CD4-positive, alpha-beta T cell treated with Interleukin-6 for 4 hours (primary cell): ENCODE measurements at regions not wholly inside any gene's neighbourhood (a gene's known extent, or its start where the extent isn't known, plus 50 kb on each side); places are given as distances from the start of the nearest gene placed in this dataset.
"Not testable (repeated sequence)": the region's sequence is repeated elsewhere in the genome, so short reads cannot be mapped to it uniquely, and the experiment has no call there.

Source experiments
- DNase-seq: peaks from one replicate; pipeline ENCODE4 v3.0.0-alpha.2; 2020; ENCODE audit warnings: mixed read lengths

GRCh38 chr1:187641015-187641414 lies 812.3 kb downstream of the PLA2G4A start:
- DNase-seq = no peak

DNA sequence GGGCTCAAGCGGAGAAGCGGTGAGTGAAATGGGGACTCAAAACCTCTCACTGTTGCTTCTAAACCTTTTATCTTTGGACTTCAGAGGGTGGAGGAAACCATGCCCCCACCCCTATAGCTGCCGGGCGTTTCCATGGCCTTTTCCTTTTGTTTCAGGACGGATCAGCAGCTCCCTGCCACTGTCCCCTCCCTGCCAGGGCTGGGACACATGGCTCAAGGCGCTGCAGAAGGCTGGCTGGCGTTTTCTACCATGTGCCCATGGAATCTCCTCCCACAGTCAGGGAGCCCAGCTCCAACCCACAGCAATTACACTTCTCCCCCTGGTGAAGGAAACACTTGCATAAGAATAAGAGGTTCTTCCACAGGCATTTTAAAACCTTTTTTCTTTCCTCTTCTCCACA lies 812.7 kb downstream of the PLA2G4A start:
- DNase-seq = no peak

- DNase-seq = no peak
Observed at GRCh38 chr1:187641907-187642306, 813.2 kb downstream of the PLA2G4A start.

DNA sequence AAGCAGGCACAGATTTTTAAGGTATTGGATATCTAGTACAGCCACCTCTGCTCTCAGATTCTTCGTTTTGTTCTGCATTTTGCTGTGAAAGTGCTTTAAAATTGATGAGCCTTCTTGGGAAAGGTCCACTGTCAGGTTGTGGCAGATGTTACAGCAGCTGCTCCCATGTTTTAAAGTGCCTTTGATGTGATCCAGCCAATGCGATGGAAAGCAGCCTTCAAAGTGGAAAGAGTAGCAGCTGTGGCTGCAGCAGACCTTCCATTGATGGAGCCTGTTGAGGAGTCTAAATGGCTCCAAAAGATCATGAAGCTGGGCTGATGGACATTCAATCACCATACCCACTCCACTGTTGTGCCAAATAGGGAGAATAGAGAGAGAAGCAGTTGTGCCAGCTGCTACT lies 816.9 kb downstream of the PLA2G4A start:
- DNase-seq = no peak

- no peak for DNase-seq
Observed at GRCh38 chr1:187646536-187647107, 817.9 kb downstream of the PLA2G4A start.

GRCh38 chr1:187648091-187648490 lies 819.3 kb downstream of the PLA2G4A start:
- DNase-seq = no peak

DNA sequence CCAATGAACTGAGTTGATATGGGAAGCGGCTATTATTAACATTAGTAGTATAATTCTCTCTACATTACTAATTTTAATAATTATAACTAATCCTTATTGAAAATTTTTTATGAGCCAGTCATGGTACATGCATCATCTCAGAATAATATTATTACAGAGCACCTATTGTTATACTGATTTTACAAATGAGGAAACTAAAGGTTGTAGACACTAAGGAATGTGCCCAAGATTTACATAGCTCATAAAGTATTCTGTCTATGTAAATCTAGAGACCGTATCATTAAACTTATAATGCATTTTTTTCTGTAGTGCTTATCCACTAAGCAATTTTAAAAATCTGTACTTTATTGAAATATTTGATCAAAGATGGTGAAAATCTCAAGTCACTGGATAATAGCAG lies 825.9 kb downstream of the PLA2G4A start:
- DNase-seq = no peak

- no peak for DNase-seq
Observed at GRCh38 chr1:187655104-187655503, 826.4 kb downstream of the PLA2G4A start.

GRCh38 chr1:187665483-187665882 lies 836.7 kb downstream of the PLA2G4A start:
- DNase-seq = no peak

GRCh38 chr1:187680823-187681222 lies 852.1 kb downstream of the PLA2G4A start:
- no peak for DNase-seq

DNA sequence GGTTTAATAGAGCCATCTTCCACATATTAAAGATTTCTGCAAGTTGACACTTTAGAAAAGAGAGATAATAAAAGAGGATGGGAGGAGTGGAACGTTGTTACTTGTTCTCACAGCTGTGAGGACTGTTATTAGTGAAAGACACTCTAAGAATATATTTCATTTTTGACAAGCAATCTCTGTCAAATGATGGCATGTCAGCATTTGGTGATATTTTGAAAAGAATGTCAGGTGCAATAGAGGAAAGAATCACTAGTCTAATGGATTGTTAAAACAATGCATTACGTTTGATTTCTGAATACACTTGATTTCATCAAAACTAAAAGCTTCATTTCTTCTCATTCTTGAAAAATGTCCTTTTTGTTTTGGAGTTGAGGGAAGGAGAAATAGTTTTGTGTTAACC lies 853.4 kb downstream of the PLA2G4A start:
- DNase-seq = no peak

DNA sequence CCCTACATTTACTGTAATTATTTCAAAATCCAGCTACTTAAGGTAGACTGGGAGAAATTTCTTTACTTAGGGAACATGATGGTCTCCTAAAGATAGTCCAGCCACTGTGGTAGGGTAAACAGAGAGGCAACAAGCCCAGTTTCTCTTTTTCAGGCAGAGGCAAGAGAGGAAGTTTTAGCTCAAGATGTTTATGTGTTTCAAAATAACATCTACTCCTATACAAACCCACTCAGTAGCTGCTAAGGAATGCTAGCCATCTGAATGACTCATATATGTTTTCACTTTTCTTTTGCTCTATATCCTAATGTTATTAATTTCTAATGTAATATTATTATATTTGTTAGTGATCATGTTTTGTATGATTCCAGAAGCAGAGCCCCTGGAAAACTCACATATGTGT lies 856.6 kb downstream of the PLA2G4A start:
- no peak for DNase-seq

DNA sequence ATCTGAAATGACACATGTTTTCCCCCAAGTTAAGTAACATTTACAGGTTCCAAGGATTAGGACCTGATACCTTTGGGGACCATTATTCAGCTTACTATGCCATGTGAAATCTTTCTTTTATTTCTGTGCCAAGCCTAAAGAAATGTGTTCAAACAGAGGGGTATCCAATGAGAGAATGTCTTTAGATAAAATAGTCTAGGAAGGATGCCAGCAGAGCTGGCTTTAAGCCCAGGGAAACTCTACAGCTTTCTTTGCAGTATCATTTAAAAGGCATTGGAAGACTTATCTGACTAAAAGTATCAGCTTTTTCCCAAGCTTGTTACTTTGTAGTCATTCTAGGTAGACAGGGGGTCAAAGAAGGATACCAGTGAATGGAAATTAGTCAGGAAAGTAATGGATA lies 860.4 kb downstream of the PLA2G4A start:
- no peak for DNase-seq

DNA sequence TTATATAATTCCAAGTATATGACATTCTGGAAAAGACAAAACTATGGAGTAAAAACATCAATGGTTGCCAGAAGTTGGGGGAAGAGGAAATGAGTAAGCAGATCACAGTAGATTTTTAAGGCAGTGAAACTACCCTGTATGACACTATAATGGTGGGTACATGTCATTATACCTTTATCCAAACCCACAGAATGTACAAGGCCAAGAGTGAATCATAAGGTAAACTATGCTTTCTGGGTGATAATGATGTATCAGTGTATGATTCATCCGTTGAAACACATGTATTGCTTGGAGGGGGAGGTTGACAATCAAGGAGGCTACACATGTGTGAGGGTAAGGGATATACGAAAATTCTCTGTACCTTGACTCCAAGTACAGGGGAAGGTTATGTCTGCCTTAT lies 862.7 kb downstream of the PLA2G4A start:
- no peak for DNase-seq

DNA sequence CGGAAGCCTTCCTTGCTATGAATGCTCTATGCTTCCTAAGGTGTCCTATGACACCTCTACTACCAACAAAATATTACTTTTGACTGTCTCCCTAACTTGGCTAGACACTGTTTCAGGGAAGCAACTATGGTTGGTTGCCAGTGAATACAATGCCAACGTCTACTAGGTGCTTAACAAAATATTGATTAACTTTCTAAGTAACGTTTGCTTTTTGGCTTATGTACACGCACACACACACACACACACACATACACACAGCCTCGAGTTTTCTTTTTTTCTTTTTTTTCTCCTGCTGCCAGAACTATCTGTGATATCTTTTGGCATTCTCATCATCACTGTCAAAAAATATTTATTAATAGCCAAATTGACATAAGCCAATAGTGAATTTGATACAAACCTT lies 864.0 kb downstream of the PLA2G4A start:
- DNase-seq = no peak

GRCh38 chr1:187696073-187696472 lies 867.3 kb downstream of the PLA2G4A start:
- DNase-seq = no peak

GRCh38 chr1:187703138-187704130 lies 874.7 kb downstream of the PLA2G4A start:
- not testable (repeated sequence) for DNase-seq

DNA sequence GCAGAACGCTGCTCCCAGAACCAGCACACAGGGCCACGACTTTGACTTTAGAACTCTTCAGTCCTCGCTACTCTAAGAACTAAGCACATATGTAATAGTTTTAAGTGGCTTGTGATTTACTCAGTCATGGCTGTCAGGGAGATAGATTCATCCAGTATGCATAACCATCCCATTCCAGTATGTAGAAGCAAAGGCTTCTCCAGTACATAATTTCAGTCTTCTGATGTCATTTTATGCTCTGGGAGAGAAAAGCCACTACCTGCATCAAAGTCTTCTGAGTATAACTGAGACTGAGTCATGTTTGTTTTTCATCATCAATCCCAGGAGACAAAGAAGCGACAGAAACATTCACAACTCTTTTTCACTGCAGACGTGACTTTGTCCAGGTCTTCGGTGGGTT lies 885.7 kb downstream of the PLA2G4A start:
- no peak for DNase-seq

- no peak for DNase-seq
Observed at GRCh38 chr1:187715483-187715882, 886.7 kb downstream of the PLA2G4A start.

- DNase-seq = no peak
Observed at GRCh38 chr1:187716160-187716559, 887.4 kb downstream of the PLA2G4A start.

DNA sequence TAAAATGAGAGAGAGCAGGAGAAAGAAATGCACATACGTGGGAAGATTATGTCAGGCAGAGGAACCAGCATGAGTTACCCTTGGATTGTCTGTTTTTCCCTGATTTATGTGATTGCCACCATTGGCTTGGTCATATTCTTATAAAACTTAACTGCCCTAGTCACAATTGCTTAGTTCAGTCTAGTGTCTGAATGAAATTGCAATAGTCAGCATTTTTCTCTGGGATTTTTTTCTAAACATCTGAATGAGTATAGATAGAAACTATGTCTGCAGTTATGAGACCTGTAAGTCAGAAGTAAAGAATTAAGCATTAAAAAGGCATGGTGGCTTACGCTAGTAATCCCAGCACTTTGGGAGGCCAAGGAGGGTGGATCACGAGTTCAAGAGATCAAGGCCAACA lies 889.8 kb downstream of the PLA2G4A start:
- no peak for DNase-seq

DNA sequence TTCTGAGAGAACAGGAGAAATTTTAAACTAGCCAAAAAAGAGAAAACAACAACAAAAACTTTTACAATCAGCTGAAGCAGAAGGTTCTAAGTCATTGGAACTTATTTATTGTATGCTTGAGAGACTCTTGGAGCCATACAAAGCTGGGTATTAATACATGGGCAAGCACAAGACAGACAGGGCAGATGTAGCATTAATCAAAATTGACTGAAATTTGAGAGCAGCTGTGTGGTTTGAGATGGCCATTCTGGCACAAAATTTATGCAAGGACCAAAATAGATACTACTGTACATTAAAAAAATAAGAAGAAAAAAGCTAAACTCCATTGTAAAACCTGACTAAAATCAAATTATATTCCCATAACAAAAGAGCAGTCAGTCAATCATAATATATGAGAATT lies 892.5 kb downstream of the PLA2G4A start:
- DNase-seq = no peak

GRCh38 chr1:187725216-187725615 lies 896.5 kb downstream of the PLA2G4A start:
- no peak for DNase-seq

- DNase-seq = no peak
Observed at GRCh38 chr1:187733232-187733631, 904.5 kb downstream of the PLA2G4A start.
